NCI-H82 treated with DMSO at 0.1 percent for 48 hours (cell line): ENCODE measurements at regions not wholly inside any gene's neighbourhood (a gene's known extent, or its start where the extent isn't known, plus 50 kb on each side); places are given as distances from the start of the nearest gene placed in this dataset.

Experiments
- DNase-seq: peaks from one replicate; lab custom pipeline; 2025; ENCODE audit not compliant: unreplicated experiment; lab: John Stamatoyannopoulos, UW

GRCh38 chr15:94177112-94177511, 54.2 kb upstream of the MCTP2 start:
- DNase-seq, result no peak

GRCh38 chr15:94175420-94175819, 55.9 kb upstream of the MCTP2 start:
- DNase-seq, result no peak

- no peak for DNase-seq
Measured at GRCh38 chr15:94174399-94174802, 57.0 kb upstream of the MCTP2 start.

DNA sequence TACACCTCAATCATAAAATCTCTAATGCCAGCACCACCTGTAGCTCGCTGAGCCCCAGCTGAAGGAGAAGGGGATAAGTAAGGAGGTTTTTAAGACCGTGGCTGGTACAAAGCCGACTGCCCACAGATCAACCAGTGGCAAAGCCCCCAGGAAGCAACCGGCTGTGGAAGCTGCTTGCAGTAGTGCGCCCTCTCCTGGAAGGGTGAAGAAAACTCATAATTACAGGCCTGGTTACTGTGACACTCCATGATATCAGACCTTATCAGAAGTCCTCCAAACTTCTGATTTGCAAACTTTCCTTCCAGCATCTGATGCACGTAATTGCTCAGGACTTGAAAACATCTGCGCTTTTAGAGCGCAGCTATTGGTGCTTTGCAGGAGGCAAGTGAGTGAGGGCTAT, 63.1 kb upstream of the MCTP2 start:
- no peak for DNase-seq

DNA sequence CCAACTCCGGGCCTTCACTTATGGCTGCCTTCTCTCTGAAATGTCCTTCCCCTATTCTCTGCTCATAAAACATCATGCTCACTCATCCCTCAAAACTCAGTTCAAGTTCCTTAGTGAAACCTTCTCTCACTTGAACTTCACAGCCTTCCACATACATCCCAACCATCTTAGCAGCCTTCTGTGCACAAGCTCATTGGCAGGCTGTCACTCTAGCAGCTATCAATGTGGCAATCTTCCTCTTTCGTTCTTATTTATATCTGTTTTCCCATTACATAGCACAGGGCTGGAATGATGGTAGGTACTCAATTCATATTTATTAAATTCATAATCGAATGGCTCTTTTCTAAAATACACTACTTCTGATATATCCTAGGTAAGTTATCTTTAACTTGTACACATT, 66.4 kb upstream of the MCTP2 start:
- DNase-seq, result no peak

DNA sequence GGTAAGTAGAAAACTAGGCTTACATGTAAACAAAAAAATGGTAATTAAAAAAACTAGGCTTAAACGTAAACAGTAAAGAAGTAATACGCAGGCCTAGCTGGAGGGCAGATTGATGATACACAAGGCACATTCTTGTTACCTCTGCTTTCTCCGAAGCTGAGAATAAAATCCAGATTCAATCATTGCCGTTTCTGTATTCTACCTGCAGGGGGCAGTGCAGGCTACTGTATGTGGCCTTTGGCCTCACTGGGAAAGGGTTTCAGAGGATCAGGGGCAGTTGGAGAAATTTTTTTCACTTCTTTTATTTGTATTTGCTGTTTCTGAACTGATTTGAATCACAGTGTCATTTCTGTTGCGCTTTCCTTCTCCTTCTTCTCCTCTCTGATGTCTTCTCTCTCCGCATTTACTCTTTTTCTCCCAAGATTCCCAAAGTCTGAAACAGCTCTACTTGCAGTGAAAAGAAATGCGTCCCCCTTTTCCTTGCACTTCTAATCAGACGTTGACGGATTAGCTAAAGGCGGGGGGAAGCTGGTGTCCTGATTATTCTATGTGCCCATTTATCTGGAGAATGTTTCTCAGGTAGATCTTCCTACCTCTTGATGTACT, 67.1 kb upstream of the MCTP2 start:
- no peak for DNase-seq

- DNase-seq, result no peak
Measured at GRCh38 chr15:94162939-94163338, 68.4 kb upstream of the MCTP2 start.

DNA sequence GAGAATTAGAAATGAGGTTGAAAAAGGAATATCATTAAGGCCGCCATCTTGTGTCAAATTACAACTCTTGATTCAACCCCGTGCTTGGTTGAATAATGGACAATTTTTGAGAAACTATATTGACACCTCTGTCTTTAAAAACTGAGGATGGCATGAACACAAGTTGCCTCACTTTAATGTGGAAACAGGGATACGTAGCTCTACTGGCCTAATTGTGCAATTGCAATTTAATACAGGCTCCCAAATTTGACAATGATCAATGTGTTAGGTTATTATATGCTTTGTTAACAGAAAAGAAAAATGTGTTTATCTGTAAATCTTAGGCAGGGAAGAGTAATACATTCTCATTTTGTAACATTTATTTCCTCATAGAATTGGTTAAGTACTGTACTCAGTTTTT, 77.1 kb upstream of the MCTP2 start:
- DNase-seq, result no peak

GRCh38 chr15:94145046-94145445, 86.3 kb upstream of the MCTP2 start:
- no peak for DNase-seq

- DNase-seq, result no peak
Measured at GRCh38 chr15:94141802-94142201, 89.6 kb upstream of the MCTP2 start.

GRCh38 chr15:94135486-94136147, 95.7 kb upstream of the MCTP2 start:
- no peak for DNase-seq

DNA sequence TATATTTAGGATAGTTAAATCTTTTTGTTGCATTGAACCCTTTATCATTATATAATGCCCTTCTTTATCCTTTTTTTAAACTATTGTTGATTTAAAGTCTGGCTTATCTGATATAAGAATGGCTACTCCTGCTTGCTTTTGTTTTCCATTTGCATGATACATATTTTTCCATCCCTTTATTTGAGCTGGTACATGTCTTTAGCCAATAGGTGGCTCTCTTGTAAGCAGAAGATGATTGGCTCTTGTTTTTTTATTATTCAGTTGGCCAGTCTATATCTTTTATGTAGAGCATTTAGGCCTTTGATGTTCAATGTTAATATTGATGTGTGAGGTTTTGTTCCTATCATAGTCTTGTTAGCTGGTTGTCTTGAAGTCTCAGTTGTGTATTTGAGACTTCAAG, 99.5 kb upstream of the MCTP2 start:
- no peak for DNase-seq

DNA sequence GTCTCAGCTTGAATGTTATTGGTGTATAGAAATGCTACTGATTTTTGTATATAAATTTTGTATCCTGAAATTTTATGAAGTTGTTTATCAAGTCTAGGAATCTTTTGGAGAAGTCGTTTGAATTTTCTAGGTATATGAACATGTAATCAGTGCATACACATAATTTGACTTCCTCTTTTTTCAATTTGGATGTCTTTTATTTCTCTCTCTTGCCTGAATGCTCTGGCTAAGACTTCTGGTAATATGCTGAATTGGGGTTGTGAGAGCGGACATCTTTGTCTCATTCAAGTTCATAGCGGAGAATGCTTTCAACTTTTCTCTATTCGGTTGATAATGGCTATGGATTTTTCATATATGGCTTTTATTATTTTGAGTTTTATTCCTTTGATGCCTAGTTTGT, 100.9 kb upstream of the MCTP2 start:
- DNase-seq, result no peak

DNA sequence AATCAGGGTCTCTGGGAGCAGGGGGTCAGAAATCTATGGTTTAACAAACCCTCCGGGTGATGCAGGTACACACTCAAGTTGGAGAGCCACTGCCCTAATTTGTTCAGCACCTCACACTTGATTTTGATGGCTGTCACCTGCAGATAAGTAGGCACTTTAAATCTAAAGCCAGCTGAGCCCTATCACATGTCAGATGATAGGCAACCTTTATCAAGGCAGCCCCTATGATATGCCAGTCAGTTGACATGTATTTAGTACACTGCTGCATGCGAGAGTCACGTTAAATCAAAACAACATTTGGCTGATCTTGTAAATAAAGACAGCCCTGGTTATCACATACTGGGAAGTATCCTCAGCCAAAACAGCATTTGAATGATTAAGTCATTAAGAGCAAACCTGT, 104.4 kb upstream of the MCTP2 start:
- DNase-seq, result no peak

DNA sequence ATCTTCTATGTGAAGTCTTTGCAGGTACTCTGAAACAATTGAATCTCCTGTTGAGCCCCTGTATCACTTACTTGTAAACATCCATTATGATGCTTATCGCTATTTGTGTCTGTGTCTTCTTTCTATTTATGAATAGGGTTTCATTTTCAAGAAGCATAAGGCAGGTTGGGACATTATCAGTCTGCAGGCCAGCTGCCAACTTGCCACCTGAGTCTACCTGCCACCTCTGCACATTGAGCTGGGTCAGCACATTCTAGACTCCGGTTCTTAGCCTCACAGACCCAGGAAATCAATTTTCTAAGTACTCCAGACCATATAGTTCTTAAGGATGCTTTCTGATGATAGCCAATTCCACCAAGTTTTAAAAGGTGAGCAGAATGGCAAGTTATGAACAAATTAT, 105.7 kb upstream of the MCTP2 start:
- no peak for DNase-seq

DNA sequence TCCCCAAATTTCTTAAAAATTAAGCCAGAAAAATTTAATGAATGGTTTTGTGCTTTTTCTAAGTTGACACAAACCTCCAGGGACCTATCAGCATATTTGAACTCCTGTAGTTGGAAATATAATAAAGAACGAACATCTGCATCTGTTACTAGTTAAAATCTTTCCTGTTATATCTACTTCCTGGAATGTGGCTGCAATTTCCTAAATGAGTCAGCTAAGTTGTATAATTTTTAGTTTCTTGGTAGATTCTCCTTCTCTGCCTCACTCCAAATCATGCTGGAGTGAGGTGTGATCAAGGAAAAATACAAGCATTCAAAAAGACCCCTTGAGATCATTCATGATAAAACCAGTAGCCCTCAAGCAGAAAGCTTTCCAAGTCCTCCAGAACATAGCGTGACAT, 106.2 kb upstream of the MCTP2 start:
- no peak for DNase-seq

DNA sequence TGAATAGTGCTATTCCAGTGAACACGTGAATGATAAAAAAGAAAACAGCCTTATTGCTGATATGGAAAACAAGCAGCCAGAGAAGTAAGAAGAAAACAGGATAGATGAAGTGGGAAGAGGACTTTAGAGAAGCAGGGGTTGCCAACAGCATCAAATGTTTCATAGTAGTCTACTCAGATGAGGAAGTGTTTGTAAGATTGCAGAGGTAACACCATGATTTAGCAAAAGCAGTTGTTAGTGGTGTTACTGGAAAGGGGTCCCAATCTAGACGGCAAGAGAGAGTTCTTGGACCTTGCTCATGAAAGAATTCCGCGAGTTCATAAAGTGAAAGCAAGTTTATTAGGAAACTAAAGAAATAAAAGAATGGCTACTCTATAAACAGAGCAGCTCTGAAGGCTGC, 108.8 kb upstream of the MCTP2 start:
- no peak for DNase-seq

DNA sequence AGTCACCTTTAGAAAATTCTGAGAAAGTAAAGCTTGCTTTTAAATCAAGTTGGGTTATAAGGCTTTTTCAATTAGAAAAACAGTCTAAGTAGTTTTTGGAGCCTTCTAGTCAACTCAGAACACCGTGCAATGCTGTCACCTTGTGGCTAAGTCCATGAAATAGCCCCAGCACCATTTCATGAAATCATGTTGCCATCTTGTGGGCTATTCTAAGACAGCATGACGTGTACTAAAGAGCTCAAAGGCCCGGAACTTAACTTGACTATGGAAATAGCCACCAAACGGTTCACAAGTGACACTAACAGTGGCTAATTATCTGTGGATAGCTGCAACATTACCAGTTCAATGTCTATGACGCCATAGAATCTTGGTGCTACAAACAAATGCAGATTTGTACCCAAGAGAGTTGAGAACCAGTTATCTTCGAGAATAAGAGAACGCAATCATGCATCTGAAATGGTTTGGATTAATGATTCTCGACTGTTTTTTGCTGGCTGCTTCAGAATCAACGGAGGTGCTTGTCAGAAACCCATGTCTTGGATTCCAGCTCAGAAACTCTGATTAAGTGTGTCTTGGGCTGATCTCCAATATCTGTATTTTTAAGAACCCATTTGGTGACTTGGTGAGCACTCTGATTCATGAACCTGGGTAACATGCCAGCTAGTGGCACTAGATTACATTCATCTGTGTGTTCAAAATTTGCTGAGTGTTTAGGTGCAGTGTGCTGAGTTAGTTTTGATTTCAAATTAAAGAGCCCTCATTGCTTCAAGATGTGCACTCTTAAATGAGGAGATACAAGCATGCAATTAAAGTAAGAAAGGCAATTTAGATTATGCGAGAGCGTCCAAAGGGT, 111.2 kb upstream of the MCTP2 start:
- peak; percentile 54 for DNase-seq

DNA sequence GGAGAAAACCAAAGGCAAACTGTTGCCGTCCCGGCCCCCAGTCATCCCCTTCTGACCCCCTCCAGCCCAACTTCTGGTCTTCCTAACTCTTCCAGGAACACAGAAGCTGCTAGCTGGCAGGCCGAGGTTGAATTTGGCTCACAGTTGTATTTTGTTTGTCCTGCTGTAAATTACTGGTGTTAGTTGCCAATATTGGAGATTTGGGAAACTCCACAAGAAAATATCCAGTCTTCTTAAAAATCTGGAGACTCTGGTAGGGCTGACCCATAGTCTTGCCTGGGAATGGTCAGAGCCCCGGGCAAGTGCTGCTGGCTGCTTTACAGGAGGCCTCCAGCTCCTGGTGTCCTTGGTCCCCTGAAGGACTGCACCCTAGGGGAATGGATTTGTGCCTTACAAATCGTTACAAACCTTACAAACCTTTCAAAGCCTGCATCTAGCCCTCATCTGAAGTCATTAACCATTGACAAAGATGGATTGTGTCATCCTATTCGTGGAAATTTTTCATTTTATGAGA, 112.0 kb upstream of the MCTP2 start:
- DNase-seq, result no peak

- DNase-seq, result no peak
Measured at GRCh38 chr15:94110476-94111130, 120.8 kb upstream of the MCTP2 start.

DNA sequence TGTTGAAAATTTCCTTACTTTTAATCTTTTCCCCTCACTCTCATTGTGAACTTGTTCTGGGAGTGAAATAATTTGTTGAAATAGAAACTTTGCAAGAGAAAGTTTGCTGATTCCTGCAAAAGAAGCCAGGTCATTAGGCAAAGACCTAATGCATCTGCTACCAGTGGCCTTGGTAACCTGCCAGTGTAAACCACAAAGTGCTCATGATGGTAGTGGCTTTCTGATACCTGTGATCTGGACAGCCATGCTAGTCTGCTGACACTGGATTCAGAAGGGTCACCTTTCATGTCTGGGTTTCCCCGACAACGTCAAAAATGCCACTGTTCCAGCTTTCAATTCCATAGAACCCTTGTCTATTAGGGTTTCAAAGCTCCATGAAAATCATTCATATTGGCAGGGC, 123.7 kb upstream of the MCTP2 start:
- DNase-seq, result no peak

DNA sequence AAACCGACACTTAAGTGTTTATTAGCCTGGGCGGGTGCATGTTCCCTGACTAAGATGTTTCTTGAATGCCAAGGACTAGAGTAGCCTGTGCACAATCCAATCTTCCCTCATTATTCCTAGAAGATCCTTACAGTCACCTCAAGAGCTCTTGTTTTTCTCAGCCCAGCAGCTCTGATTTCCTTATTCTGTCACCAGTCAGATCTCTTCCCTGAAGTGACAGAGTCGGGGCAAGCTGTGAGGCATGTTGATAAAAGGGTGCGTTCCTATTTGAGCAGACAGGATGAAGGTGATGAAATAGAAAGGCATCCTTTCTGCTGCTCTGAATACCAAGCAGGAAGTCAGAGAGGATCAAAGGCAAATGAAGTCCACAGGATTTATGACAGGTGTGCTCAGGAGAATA, 125.6 kb upstream of the MCTP2 start:
- DNase-seq, result no peak
